H1 (cell line): ENCODE measurements at regions not wholly inside any gene's neighbourhood (a gene's known extent, or its start where the extent isn't known, plus 50 kb on each side); places are given as distances from the start of the nearest gene placed in this dataset.

ENCODE experiments used
- CTCF ChIA-PET: fragments of 300-600 bp; sonication (Branson Sonifier 250); formaldehyde crosslinking; loops from one replicate; lab custom pipeline; 2021; ENCODE audit not compliant: partially characterized antibody; lab: Charles Lee
- POLR2A ChIA-PET: fragments of 300-600 bp; sonication (Branson Sonifier 250); formaldehyde crosslinking; loops from one replicate; lab custom pipeline; 2021; ENCODE audit warnings: inconsistent platforms; ENCODE audit not compliant: partially characterized antibody; lab: Charles Lee
- DNase-seq, 2 experiments: peaks; one replicate each; pipeline versions ENCODE4 v3.0.0 to v3.0.0-alpha.2; 2010 to 2022; ENCODE audit warnings: low spot score in 2 of 2, low read depth in 1 of 2, mixed read lengths in 1 of 2
- FAIRE-seq: peaks from 2 replicates; lab custom pipeline; 2011; peaks lifted over from hg19 to GRCh38; lab: Jason Lieb, UNC
- H2AFZ ChIP-seq: 2 replicates; pipeline ENCODE4 v1.8.1; 2012; ENCODE audit warnings: low read length, inconsistent platforms
- H2AK5ac ChIP-seq: 2 replicates; pipeline ENCODE4 v1.6.1; 2013; ENCODE audit warnings: low read depth, low read length
- H2BK120ac ChIP-seq: replicated peaks from 2 replicates; pipeline ENCODE3; 2013; ENCODE audit warnings: low read depth, low read length, inconsistent platforms
- H2BK12ac ChIP-seq: 2 replicates; pipeline ENCODE4 v1.6.1; 2013; ENCODE audit warnings: low read depth, low read length
- H2BK15ac ChIP-seq: 2 replicates; pipeline ENCODE4 v1.6.1; 2013; ENCODE audit warnings: low read length
- H2BK20ac ChIP-seq: 2 replicates; pipeline ENCODE4 v1.6.1; 2013; ENCODE audit warnings: low read length
- H2BK5ac ChIP-seq: 2 replicates; pipeline ENCODE4 v1.6.1; 2013; ENCODE audit warnings: low read depth, low read length
- H3K14ac ChIP-seq: 2 replicates; pipeline ENCODE4 v1.6.1; 2013; ENCODE audit warnings: inconsistent platforms; ENCODE audit not compliant: insufficient read length
- H3K18ac ChIP-seq: 2 replicates; pipeline ENCODE4 v1.6.1; 2013; ENCODE audit warnings: low read length; ENCODE audit errors: extremely low read depth
- H3K23ac ChIP-seq: 2 replicates; pipeline ENCODE4 v1.6.1; 2013; ENCODE audit warnings: inconsistent platforms; ENCODE audit not compliant: insufficient read length
- H3K23me2 ChIP-seq: 2 replicates; pipeline ENCODE4 v1.6.1; 2013; ENCODE audit warnings: low read depth, low read length
- H3K27ac ChIP-seq: 2 replicates; pipeline ENCODE4 v1.6.1; 2011; ENCODE audit warnings: low read depth, low read length, inconsistent platforms
- H3K27me3 ChIP-seq, 4 experiments: replicated peaks in 1 of 4; 1 replicate in 1 of 4; 2 replicates in 3 of 4; pipeline versions ENCODE4 v1.6.1 to v1.8.1; 2011 to 2013; ENCODE audit warnings: low read length in 3 of 4, mild to moderate bottlenecking in 3 of 4, inconsistent platforms in 2 of 4, mixed read lengths in 2 of 4, moderate library complexity in 1 of 4; ENCODE audit not compliant: control insufficient read depth in 3 of 4, insufficient read depth in 3 of 4; ENCODE audit errors: extremely low read depth in 1 of 4
- H3K36me3 ChIP-seq, 4 experiments: 2 replicates each; pipeline versions ENCODE4 v1.6.1 to v1.8.1; 2011 to 2013; ENCODE audit warnings: mild to moderate bottlenecking in 4 of 4, low read length in 3 of 4, moderate library complexity in 2 of 4, control low read depth in 1 of 4, inconsistent platforms in 1 of 4; ENCODE audit not compliant: insufficient read depth in 4 of 4, control insufficient read depth in 2 of 4
- H3K4ac ChIP-seq: replicated peaks from 2 replicates; pipeline ENCODE3; 2013; ENCODE audit warnings: low read length, low read depth, mixed read lengths, inconsistent platforms; ENCODE audit not compliant: insufficient read length
- H3K4me1 ChIP-seq, 4 experiments: replicated peaks in 1 of 4; 1 replicate in 1 of 4; 2 replicates in 3 of 4; pipeline versions ENCODE4 v1.6.1 to v1.8.1; 2011 to 2013; ENCODE audit warnings: low read length in 3 of 4, inconsistent platforms in 2 of 4, mixed read lengths in 1 of 4; ENCODE audit not compliant: insufficient read depth in 4 of 4, control insufficient read depth in 3 of 4
- H3K4me2 ChIP-seq, 2 experiments: 2 replicates each; pipeline versions ENCODE4 v1.6.1 to v1.8.1; 2011 to 2013; ENCODE audit warnings: low read depth in 2 of 2, low read length in 2 of 2, control low read depth in 1 of 2, inconsistent platforms in 1 of 2, mild to moderate bottlenecking in 1 of 2; ENCODE audit not compliant: insufficient read depth in 1 of 2
- H3K4me3 ChIP-seq, 4 experiments: fragments of 200-600, 300-600 bp in 1 of 4; sonication (generic), shearing (Covaris generic), sonication (Bioruptor Twin) in 1 of 4; 2 replicates each; pipeline versions ENCODE4 v1.5.1 to v1.8.1; 2011 to 2016; ENCODE audit warnings: low read length in 4 of 4, low read depth in 3 of 4, control low read depth in 2 of 4, inconsistent platforms in 2 of 4, mild to moderate bottlenecking in 2 of 4, mixed read lengths in 1 of 4, moderate library complexity in 1 of 4; ENCODE audit not compliant: insufficient read depth in 2 of 4; ENCODE audit errors: extremely low read depth in 1 of 4
- H3K56ac ChIP-seq: replicated peaks from 2 replicates; pipeline ENCODE3; 2013; ENCODE audit warnings: low read depth, mild to moderate bottlenecking, mixed read lengths, low read length, inconsistent platforms; ENCODE audit not compliant: insufficient read length
- H3K79me1 ChIP-seq: 2 replicates; pipeline ENCODE4 v1.6.1; 2013; ENCODE audit warnings: low read depth, low read length, control low read depth
- H3K79me2 ChIP-seq, 2 experiments: 2 replicates each; pipeline versions ENCODE4 v1.6.1 to v1.8.1; 2012 to 2013; ENCODE audit warnings: low read length in 2 of 2, mild to moderate bottlenecking in 2 of 2, inconsistent platforms in 1 of 2; ENCODE audit not compliant: insufficient read depth in 2 of 2, control insufficient read depth in 1 of 2
- H3K9ac ChIP-seq, 4 experiments: replicated peaks in 1 of 4; 1 replicate in 1 of 4; 2 replicates in 3 of 4; pipeline versions ENCODE4 v1.6.1 to v1.8.1; 2011 to 2013; ENCODE audit warnings: low read depth in 3 of 4, low read length in 3 of 4, control low read depth in 2 of 4, mild to moderate bottlenecking in 2 of 4, moderate library complexity in 2 of 4, inconsistent platforms in 1 of 4; ENCODE audit errors: extremely low read depth in 1 of 4
- H3K9me3 ChIP-seq, 2 experiments: 2 replicates each; pipeline versions ENCODE4 v1.6.1 to v1.8.1; 2012 to 2013; ENCODE audit warnings: mild to moderate bottlenecking in 2 of 2, moderate library complexity in 2 of 2, control low read depth in 1 of 2, inconsistent platforms in 1 of 2, low read depth in 1 of 2, low read length in 1 of 2, mixed read lengths in 1 of 2; ENCODE audit not compliant: insufficient read depth in 2 of 2
- H4K20me1 ChIP-seq, 2 experiments: replicated peaks in 1 of 2; 2 replicates each; pipeline versions ENCODE3 to v1.8.1; 2011 to 2013; ENCODE audit warnings: inconsistent platforms in 2 of 2, low read length in 2 of 2, mild to moderate bottlenecking in 1 of 2; ENCODE audit not compliant: insufficient read depth in 2 of 2, control insufficient read depth in 1 of 2
- H4K5ac ChIP-seq: 2 replicates; pipeline ENCODE4 v1.6.1; 2013; ENCODE audit warnings: low read length, low read depth, mixed read lengths, inconsistent platforms; ENCODE audit not compliant: insufficient read length
- H4K8ac ChIP-seq: 2 replicates; pipeline ENCODE4 v1.8.0; 2013; ENCODE audit warnings: mild to moderate bottlenecking, moderate library complexity, low read length, inconsistent platforms; ENCODE audit not compliant: insufficient read depth; ENCODE audit errors: extremely low read depth
- H4K91ac ChIP-seq: replicated peaks from 2 replicates; pipeline ENCODE3; 2013; ENCODE audit warnings: low read length, mixed read lengths, inconsistent platforms; ENCODE audit not compliant: insufficient read length
- CHD2 ChIP-seq: IDR thresholded peaks from 2 replicates; pipeline ENCODE4 v1.6.1; 2012; ENCODE audit warnings: low read length, improper control_type of control experiment
- CTCF ChIP-seq, 3 experiments: IDR thresholded peaks; 1 replicate in 2 of 3; 2 replicates in 1 of 3; pipeline versions ENCODE4 v1.5.1 to v1.6.1; 2011; ENCODE audit warnings: low read length in 3 of 3, mild to moderate bottlenecking in 3 of 3, inconsistent platforms in 2 of 3, low read depth in 1 of 3, moderate library complexity in 1 of 3; ENCODE audit not compliant: insufficient read depth in 1 of 3; ENCODE audit errors: control extremely low read depth in 1 of 3
- EGR1 ChIP-seq: IDR thresholded peaks from 2 replicates; pipeline ENCODE4 v1.6.1; 2011; ENCODE audit warnings: low read depth, low read length, borderline replicate concordance
- GABPA ChIP-seq: IDR thresholded peaks from 2 replicates; pipeline ENCODE4 v1.6.1; 2011; ENCODE audit warnings: mild to moderate bottlenecking, low read length, moderate library complexity, borderline replicate concordance; ENCODE audit not compliant: insufficient read depth
- JUND ChIP-seq: IDR thresholded peaks from 2 replicates; pipeline ENCODE4 v1.6.1; 2011; ENCODE audit warnings: mild to moderate bottlenecking, improper control_type of control experiment, low read length
- RNF2 ChIP-seq: fragments of 200-900, 300-1000 bp; sonication (generic); IDR thresholded peaks from 2 replicates; pipeline ENCODE4 v1.7.1; 2016; ENCODE audit warnings: borderline replicate concordance, low read depth, mild to moderate bottlenecking, antibody characterized with exemption, low read length; ENCODE audit not compliant: poor library complexity, severe bottlenecking; ENCODE audit errors: missing control alignments
- SAP30 ChIP-seq: fragments of 300-600 bp; sonication (generic); IDR thresholded peaks from 2 replicates; pipeline ENCODE4 v1.7.1; 2012; ENCODE audit warnings: low read length, moderate library complexity, mild to moderate bottlenecking, inconsistent platforms; ENCODE audit not compliant: insufficient read depth, insufficient replicate concordance
- SIX5 ChIP-seq: IDR thresholded peaks from 2 replicates; pipeline ENCODE4 v1.6.1; 2011; ENCODE audit warnings: mild to moderate bottlenecking, low read depth, low read length
- SP4 ChIP-seq: IDR thresholded peaks from 2 replicates; pipeline ENCODE4 v1.6.1; 2012; ENCODE audit warnings: low read length, inconsistent platforms
- TEAD4 ChIP-seq: IDR thresholded peaks from 2 replicates; pipeline ENCODE4 v1.6.1; 2012; ENCODE audit warnings: low read depth, low read length, inconsistent platforms, mixed read lengths
- YY1 ChIP-seq: IDR thresholded peaks from 2 replicates; pipeline ENCODE4 v1.6.1; 2011; ENCODE audit warnings: low read depth, mild to moderate bottlenecking, low read length
- WGBS, 2 experiments: shearing (Covaris generic) in 1 of 2; methylation state at CpG; one replicate each; pipeline versions ENCODE4 v1.1.6 to v1.1.7; 2013 to 2015; ENCODE audit warnings: low lambda C conversion rate in 2 of 2, mixed read lengths in 2 of 2, inconsistent platforms in 1 of 2, low coverage in 1 of 2, missing lambda C conversion rate in 1 of 2; ENCODE audit not compliant: insufficient replicate concordance in 2 of 2, insufficient coverage in 1 of 2, insufficient read length in 1 of 2; ENCODE audit errors: extremely low coverage in 1 of 2, missing lambda C conversion rate in 1 of 2; 5-methylcytosine and 5-hydroxymethylcytosine counted together

DNA sequence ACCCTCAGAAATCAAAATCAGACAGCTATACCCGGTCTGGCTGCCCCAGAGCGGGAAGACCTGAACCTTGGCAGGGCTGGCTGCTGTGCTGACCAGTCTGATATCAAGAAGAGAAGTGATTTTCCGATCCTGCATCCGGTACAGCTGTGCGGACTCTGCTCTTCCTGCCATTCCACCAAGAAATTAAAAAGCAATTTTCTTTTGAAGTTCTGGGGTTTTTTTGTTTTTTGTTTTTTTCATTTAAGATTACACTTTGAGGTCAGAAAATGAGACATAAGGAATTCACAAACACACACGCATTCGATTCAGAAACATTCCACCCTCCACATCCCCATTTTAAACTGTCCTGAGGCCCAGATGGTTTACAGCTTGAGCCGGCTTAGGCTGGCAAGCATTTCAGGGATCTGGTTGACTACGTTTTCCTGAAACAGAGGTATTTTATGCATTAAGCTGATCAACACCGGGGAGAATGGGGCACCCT is 156.5 kb downstream of the COL6A3 start:
- Histone ChIP-seq H2BK20ac (no peak overlapping the region), H2AK5ac (no peak overlapping the region), H3K4ac (no peak overlapping the region), H3K23ac (no peak overlapping the region), H3K18ac (no peak overlapping the region), H3K9me3 (no peaks in the 10 kb centered on the region), H4K5ac (no peak overlapping the region), H3K27me3 (no peaks in the 10 kb centered on the region), H3K27ac (no peak overlapping the region), H3K4me1 (peaks cover 0 to 4% (median 0%) of the 10 kb centered on the region in 4 experiments; a peak in 1 of 7 replicates), H2BK5ac (no peak overlapping the region), H3K4me2 (no peak overlapping the region), H2AFZ (no peak overlapping the region), H3K36me3 (no peaks in the 10 kb centered on the region), H4K20me1 (no peaks in the 10 kb centered on the region), H3K4me3 (no peak overlapping the region), H4K91ac (no peak overlapping the region), H3K9ac (no peak overlapping the region), H3K14ac (no peak overlapping the region), H2BK15ac (no peak overlapping the region), H2BK12ac (no peak overlapping the region), H3K23me2 (no peaks in the 10 kb centered on the region), H3K79me1 (no peaks in the 10 kb centered on the region), H2BK120ac (no peak overlapping the region), H3K56ac (no peak overlapping the region), H3K79me2 (no peaks in the 10 kb centered on the region), H4K8ac (no peak overlapping the region)
- DNase-seq (no peak), FAIRE-seq (no peak)
- CTCF ChIA-PET = interaction anchor here (0.8 to 4.3 kb wide), 14 partner anchors 9 to 491 kb away, joined by 3 to 22 read pairs (median 4); no protein-coding TSS in a partner anchor
- TF ChIP-seq CHD2 (no peak), SAP30 (no peak), YY1 (no peak), SIX5 (no peak), TEAD4 (no peak), CTCF (IDR thresholded peaks at IDR 0.05; ENCODE audit: control extremely low read depth in 1 of 3, insufficient read depth in 1 of 3, low read depth in 1 of 3, low read length in 3 of 3) (no peak), SP4 (no peak), JUND (no peak), GABPA (no peak), EGR1 (no peak), RNF2 (no peak)
- POLR2A ChIA-PET = interaction anchor here (1.0 to 1.3 kb wide), 2 partner anchors 13 to 61 kb away, joined by 3 to 4 read pairs; no protein-coding TSS in a partner anchor
- WGBS, 2 experiments = 83% methylated on average over 10 of the region's 10 CpGs; no CpG with 5 or more reads in 1 of the 2 experiments
